ENCODE measurements at regions not wholly inside any gene's neighbourhood (a gene's known extent, or its start where the extent isn't known, plus 50 kb on each side); places are given as distances from the start of the nearest gene placed in this dataset.

- TF ChIP-seq CTCF (IDR thresholded peaks at IDR 0.05): peak; percentile 65 to 85 (median 72)
- no peak for TF ChIP-seq POLR2A (IDR thresholded peaks at IDR 0.05)
Observed at GRCh38 chr5:158074992-158075769, 216.2 kb upstream of the CLINT1 start.

Data from adrenal gland (tissue), 5 donors.